ENCODE measurements at regions not wholly inside any gene's neighbourhood (a gene's known extent, or its start where the extent isn't known, plus 50 kb on each side); places are given as distances from the start of the nearest gene placed in this dataset.

- TF ChIP-seq POLR2A (IDR thresholded peaks at IDR 0.05; ENCODE audit: extremely low read depth, insufficient read length) (no peak), CTCF (IDR thresholded peaks at IDR 0.05; ENCODE audit: low read depth, low read length) (peak; percentile 29)
- TF ChIP-seq, protein P1, sequence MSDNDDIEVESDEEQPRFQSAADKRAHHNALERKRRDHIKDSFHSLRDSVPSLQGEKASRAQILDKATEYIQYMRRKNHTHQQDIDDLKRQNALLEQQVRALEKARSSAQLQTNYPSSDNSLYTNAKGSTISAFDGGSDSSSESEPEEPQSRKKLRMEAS (IDR thresholded peaks at IDR 0.05; ENCODE audit: low read depth, low read length): no peak
These were observed 1949.6 kb upstream of the WWC1 start for GRCh38 chr5:166341740-166342337.

Data from NB4 (cell line).